VCaP (cell line): ENCODE measurements at regions not wholly inside any gene's neighbourhood (a gene's known extent, or its start where the extent isn't known, plus 50 kb on each side); places are given as distances from the start of the nearest gene placed in this dataset.

ENCODE experiments used
- H3K27ac ChIP-seq: fragments of 450-650 bp; 2 replicates; pipeline ENCODE4 v1.5.1; 2017
- CTCF ChIP-seq: fragments of 450-650 bp; conservative IDR thresholded peaks from 2 replicates; pipeline ENCODE4 v1.5.1; 2017; ENCODE audit warnings: mild to moderate bottlenecking, moderate library complexity

GRCh38 chr19:27780367-27781075 lies 1432.4 kb downstream of the UQCRFS1 start:
- no peak for TF ChIP-seq CTCF
- no peak overlapping the region; the same call in 1 of the 2 replicates for H3K27ac ChIP-seq

- H3K27ac ChIP-seq = no peak overlapping the region
- no peak for TF ChIP-seq CTCF
Measured at GRCh38 chr19:27779954-27780353, 1433.0 kb downstream of the UQCRFS1 start.

- H3K27ac ChIP-seq = no peak overlapping the region
- peak; percentile 29; the same call in 1 of the 2 replicates for TF ChIP-seq CTCF
Measured at GRCh38 chr19:27777726-27778125, 1435.2 kb downstream of the UQCRFS1 start.

GRCh38 chr19:27777242-27777641 lies 1435.7 kb downstream of the UQCRFS1 start:
- no peak for TF ChIP-seq CTCF
- H3K27ac ChIP-seq = no peak overlapping the region

- no peak overlapping the region for H3K27ac ChIP-seq
- TF ChIP-seq CTCF = no peak
Measured at GRCh38 chr19:27776524-27776923, 1436.4 kb downstream of the UQCRFS1 start.

- TF ChIP-seq CTCF = peak; percentile 23; the same call in 1 of the 2 replicates
- H3K27ac ChIP-seq = no peak overlapping the region
Measured at GRCh38 chr19:27776020-27776419, 1436.9 kb downstream of the UQCRFS1 start.

GRCh38 chr19:27775395-27775794 lies 1437.6 kb downstream of the UQCRFS1 start:
- no peak overlapping the region for H3K27ac ChIP-seq
- TF ChIP-seq CTCF = no peak
